Stimulated activated CD8-positive, alpha-beta memory T cell treated with anti-CD3 and anti-CD28 coated beads, Interleukin-15, amount 100 ng/mL, for 4 hours (primary cell): ENCODE measurements at regions not wholly inside any gene's neighbourhood (a gene's known extent, or its start where the extent isn't known, plus 50 kb on each side); places are given as distances from the start of the nearest gene placed in this dataset.

Source experiments
- DNase-seq, 2 donors: peaks; one replicate each; pipeline ENCODE4 v3.0.0-alpha.2; 2020; ENCODE audit warnings: low read depth in 2 of 2

DNA sequence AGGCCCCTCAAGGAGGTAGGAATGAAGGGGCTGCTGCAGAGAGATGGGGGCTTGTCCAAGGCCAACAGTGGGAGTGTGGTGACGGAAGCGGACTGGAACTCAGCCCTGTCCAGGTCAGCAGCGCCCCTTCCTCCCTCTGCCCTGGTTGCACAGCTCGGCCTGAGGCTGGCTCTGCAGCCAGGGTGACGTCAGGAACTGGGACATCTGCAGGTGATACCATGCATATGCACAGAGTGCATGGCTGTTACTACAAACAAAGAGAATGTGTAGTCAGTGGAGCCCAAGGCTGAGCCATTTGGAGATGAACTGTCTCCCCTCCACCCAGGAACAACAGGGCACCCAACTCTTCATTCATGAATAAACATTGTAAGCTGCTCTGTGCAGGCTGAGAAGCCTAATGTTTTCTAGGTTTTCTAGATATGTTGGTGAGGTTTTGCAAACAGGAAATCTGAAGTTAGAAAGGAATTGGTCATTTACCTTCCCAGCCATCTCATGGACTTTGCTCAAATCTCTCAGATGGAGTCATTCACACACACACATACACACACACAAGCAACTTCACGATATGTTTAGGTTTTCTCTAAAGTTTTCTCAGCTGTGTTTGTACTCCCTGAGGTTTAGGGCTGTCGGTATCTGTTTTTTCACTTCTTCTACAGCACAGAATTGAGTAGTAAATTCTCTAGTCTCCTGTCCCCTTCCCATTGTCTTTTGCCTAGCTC, 117.2 kb downstream of the TLE3 start:
- DNase-seq, result no peak

DNA sequence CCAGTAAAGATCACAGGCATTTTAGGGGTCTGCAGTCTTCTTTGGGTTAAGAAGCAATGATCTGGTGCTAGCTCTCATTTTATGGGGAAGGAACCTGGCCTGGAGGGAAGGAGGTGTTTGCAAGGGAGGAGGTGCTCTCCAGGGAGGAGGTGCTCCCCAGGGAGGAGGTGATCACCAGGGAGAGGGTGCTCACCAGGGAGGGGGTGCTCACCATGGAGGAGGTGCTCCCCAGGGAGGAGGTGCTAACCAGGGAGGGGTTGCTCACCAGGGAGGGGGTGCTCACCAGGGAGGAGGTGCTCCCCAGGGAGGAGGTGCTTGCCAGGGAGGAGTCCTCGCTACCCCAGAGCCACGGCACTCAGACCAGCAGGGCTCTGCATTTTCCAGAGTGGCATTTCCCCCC, 115.7 kb downstream of the TLE3 start:
- no peak for DNase-seq

DNA sequence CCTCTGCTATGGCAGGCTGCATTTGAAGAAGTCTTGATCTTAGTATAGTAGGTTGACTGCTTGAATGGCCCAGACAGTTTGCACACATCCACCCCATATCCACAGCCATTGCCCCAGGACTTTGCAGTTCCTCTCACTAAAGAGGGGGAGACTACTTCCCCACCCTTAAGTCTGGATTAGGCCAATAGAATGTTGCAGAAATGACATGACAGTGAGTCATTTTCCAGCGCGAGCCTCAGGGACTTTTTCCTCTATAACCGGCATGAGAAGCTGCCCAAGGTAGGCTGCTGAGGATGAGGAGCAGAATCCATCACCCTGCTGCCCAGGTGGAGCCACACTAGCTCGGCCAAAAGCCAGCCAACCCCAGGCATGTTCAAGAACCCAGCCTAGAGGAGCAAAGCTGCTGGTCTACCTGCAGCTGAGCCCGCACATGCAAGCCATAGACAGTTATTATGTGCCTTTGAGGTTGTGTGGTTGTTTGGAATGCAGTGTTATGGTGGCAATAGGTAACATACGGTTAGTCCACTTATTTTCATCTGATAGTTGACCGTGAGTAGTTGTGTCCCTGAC, 113.9 kb downstream of the TLE3 start:
- no peak for DNase-seq

DNA sequence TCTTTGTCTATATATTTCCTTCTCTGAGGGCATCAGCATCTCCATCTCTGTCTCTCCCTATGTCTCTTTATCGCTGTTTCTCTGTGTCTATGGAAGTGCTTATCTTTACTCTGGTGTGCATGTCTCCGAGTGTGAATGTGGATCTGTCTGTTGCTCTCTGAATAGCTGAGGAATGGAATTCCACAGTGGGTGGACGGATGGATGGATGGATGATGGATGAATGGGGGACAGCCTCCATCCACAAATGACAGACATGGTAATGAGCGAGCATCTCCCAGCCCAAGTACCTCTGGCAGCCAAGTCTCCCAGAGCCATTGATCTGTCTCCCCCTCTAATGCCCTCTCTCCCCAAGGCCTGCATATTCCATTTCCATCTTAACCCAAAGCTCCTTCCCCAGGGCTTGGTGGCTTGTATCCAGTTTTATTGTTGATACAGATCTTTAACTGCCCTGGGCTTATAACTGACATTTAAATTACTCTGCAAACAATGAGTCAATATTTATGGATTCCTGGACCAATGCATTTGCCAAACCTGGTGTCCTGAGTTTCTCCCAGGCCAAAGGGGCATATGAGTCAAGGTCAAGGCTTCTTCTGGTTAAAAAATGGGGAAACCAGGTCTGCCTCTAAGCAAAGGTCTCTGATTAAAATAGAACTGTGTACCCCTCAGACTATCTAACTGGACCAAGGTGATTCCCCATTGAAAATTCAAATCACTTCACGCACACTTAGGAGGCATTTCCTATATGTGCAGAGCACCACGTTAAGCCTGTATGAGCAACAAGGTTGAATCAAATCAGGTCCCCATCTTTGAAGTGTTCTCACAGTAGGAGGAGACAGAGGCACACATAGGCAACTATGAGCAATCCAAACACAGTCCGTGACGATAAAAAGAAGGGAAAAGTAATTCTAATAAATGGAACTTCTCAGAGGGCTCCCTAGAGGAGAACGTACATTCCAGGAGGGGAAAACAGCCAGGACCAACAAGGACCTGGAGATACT, 109.9 kb downstream of the TLE3 start:
- DNase-seq, result no peak

DNA sequence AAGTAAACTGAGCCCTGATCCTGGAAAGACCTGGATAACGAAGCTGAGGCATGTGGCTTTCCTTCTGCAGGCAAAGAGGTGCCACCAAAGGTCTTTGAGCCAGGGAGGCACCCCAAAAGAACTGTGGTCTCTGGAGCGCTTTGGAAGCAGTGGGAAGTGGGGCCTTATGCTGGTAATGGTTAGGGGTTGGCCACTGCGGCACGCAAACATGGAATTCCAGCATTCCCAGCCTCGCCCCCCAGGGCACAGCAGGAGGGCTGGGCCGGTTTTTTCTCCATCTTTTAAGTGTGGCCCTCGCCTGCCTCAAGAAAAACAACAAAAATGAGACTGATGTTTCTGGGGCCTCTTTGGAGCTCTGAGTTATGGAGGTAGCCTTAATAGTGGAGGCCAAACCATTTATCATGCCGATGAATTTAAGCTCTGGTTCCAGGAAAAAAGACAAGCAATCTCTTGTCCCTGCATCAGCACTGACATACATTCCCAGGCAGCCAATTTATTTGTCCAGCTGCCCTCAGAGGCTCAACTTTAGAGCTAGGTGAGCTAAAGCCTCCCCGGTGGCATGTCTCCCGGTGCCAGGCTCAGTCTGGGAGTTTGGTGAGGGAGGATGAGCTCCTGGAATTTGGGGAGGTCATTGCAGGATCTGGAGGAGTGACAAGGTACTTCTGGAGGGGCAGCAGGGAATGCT, 109.0 kb downstream of the TLE3 start:
- no peak for DNase-seq

DNA sequence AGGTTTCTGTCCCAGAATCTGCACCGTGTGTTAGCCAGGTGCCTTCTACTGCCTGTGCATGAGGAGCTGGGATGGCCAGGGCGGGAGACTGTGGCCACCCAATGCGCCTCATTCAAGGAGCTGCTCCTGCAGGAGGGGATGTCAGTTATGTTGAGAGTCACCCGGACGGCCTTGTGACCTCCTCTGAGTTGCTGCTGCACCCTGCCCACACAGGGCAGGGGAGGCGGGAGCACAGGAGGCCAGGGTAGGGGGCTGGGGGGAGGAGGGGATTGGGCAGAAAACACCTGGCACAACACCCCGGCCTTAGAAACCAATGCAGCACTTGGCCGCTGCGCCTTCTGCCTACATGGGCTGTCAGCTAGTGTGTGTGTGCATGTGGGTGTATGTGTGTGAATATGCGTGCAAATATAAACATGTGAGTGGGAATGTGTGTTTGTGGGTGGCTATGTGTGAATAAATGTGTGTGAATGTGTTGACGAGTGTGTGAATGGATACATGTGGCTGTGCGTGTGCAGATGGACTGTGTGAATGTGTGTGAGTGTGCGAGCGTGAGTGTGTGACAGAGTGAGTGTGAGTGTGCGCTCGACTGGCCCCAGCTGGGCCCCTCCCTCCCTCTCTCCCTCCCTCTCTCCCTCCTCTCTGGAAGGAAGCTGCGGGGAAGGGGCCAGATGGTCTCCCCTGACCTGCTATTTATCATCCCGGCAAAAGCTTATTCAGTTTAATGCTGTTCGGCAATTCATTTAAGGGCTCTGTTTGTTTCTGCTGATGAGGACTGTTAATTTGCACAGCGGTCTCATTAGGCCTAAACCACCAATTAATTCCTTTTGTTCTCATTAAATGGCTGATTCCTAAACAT, 106.9 kb downstream of the TLE3 start:
- DNase-seq, result no peak

DNA sequence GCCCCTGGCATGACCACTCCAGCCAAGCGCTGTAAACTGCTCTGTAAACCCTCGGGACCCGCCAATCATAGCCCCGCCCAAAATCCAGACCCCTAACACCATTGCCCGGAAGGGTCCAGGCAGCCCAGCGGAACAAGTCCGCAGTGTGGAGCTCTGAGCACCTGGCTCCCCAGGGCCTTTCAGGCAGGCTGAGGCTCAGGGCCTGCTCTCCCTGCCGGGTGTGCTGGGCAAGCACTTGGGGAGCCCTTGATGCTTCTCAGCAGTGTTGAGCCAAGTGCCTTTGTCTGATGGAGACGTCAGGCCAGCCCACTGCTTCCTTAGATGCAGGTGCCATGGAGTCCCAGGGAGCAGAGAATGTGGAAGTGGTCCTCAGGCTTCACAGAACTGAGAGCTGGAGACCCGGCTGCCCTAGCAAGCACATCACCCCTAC, 106.2 kb downstream of the TLE3 start:
- DNase-seq, result no peak

DNA sequence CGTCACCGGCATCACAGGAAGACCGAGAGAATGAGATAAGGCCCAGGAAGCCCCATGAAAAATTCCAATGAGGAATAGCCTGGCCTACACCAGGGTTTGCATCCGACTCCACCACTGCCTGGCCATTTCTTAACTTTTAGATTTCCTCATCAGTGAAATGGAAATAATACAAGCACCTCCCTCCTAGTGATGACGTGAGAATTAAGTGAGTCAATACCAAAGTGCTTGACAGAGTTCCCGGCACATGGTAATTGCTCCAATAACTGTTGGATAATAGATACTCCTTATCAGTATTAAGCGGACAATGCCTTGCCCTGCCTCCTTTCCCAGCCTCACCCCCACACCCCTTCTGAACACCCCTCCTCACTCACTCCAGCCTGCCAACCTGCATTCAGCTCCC, 105.4 kb downstream of the TLE3 start:
- DNase-seq, result no peak

DNA sequence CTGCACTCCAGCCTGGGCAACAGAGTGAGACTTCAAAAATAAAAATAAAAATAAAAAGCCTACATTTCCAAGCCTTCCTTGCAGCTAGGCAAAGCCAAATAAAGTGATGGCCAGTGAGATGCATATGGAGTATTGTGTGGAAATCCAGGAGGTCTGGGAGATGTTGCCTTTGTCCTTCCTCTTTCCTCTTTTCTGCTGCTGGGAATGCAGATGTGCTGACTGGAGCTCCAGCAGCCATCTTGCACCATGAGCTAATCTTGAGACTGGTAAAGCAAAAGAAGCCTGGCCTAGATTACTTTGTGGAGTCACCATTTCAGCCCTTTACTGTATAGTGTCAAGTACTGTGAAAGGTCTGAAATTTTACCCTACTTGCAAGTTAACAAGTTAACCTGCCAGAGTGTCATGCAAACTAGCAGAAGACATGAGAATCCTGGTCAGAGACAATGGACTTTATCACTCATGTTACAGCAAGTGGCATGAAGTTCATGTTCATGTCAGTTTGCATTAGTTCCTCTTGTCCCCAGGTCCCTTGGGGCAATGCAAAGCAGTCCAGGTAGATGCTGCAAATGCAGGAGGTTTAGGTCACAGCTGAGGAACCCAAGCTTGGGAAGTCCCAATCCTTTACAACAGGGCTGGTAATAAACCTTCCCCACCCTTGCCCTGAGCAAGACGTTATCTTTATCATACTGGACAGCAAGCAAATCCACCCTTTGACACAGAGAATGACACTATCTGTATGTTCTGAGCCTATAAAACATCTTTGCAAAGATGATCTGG, 103.1 kb downstream of the TLE3 start:
- DNase-seq, result no peak

DNA sequence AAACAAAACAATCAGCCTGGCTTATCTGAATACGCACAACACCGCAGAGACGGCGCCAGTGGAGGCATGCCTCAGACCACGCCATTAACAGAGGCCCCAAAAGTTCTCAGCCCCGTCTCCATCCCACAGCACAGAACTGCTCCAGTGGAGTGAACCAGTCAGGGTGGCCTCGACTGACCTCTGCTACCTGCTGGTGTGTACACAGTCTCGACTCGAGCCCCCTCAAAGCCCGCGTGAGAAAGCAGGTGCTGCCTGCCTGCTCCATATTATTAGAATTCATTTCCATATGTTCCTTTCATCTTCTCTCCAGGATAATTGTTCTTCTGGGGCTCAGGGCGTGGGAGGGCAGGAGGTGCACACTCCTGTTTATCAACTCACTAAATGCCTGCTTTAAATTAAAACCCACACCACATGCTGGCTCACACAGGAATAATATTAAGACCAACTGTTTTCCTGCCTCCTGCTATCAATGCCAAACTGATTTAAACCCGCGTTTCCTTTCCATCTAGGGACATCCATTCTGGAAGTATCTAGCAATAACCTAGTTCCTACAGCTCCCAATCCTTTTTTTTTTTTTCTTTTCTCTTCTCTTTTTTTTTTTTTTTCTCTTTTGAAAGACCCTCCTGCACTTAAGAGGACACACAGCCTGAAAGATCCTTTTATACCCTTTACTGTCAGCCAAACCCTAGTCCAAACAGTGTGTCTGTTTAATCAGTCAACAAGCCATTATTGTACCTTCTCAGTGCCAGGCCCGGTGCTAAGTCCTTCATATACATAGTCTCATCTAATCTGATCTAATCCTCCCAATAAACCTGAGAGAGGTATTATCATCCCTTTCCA, 101.2 kb downstream of the TLE3 start:
- DNase-seq, result no peak

DNA sequence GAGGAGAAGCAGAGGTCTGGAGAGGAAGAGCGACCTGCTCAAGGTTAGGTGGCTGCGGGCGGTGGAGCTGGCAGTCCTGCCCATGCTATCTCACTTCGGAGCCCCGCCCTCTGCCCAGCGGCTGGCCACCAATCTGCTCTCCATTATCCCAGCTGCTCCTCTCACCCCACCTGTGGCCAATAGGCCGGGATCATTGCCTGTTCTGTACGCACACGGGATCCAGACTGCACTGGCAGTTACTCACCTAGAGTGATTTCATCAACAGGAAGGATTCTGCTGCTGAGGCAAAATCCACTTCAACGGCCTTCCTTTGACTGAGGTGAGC, 100.6 kb downstream of the TLE3 start:
- no peak for DNase-seq
